Hepatocyte (in vitro differentiated cells): ENCODE measurements at regions not wholly inside any gene's neighbourhood (a gene's known extent, or its start where the extent isn't known, plus 50 kb on each side); places are given as distances from the start of the nearest gene placed in this dataset.

Experiments used
- DNase-seq: peaks from one replicate; pipeline ENCODE4 v3.0.0-alpha.2; 2016; ENCODE audit warnings: low spot score
- H2AFZ ChIP-seq: fragments of 200-600 bp; sonication (generic); 2 replicates; pipeline ENCODE4 v1.6.0; 2016; ENCODE audit warnings: antibody characterized with exemption, mild to moderate bottlenecking
- H3K27ac ChIP-seq: fragments of 200-600 bp; sonication (generic); 2 replicates; pipeline ENCODE4 v1.5.1; 2016; ENCODE audit warnings: mild to moderate bottlenecking
- H3K27me3 ChIP-seq: fragments of 200-600 bp; sonication (generic); 2 replicates; pipeline ENCODE4 v1.6.1; 2016
- H3K36me3 ChIP-seq: fragments of 200-600 bp; sonication (generic); replicated peaks from 2 replicates; pipeline ENCODE4 v1.5.1; 2016; ENCODE audit warnings: low read depth; ENCODE audit not compliant: insufficient read depth
- H3K4me1 ChIP-seq: fragments of 200-600 bp; sonication (generic); 2 replicates; pipeline ENCODE4 v1.5.1; 2016; ENCODE audit warnings: mild to moderate bottlenecking, moderate library complexity; ENCODE audit not compliant: insufficient read depth
- H3K4me2 ChIP-seq: fragments of 200-600 bp; sonication (generic); 2 replicates; pipeline ENCODE4 v1.6.0; 2016
- H3K4me3 ChIP-seq: fragments of 200-600 bp; sonication (generic); 2 replicates; pipeline ENCODE4 v1.5.1; 2016; ENCODE audit warnings: mild to moderate bottlenecking
- H3K79me2 ChIP-seq: fragments of 200-600 bp; sonication (generic); 2 replicates; pipeline ENCODE4 v1.6.0; 2017; ENCODE audit warnings: mild to moderate bottlenecking
- H3K9me2 ChIP-seq: fragments of 200-600 bp; sonication (generic); replicated peaks from 2 replicates; pipeline ENCODE4 v1.6.0; 2017; ENCODE audit warnings: mild to moderate bottlenecking; ENCODE audit not compliant: insufficient read depth
- H3K9me3 ChIP-seq: fragments of 200-600 bp; sonication (generic); 2 replicates; pipeline ENCODE4 v1.5.1; 2016; ENCODE audit warnings: low read depth, mild to moderate bottlenecking
- H4K20me1 ChIP-seq: fragments of 200-600 bp; sonication (generic); 2 replicates; pipeline ENCODE4 v1.6.0; 2016; ENCODE audit warnings: mild to moderate bottlenecking; ENCODE audit not compliant: insufficient read depth, poor library complexity, severe bottlenecking
- CTCF ChIP-seq: fragments of 200-600 bp; sonication (generic); IDR thresholded peaks from 2 replicates; pipeline ENCODE4 v1.5.1; 2016; ENCODE audit warnings: antibody characterized with exemption, mild to moderate bottlenecking; ENCODE audit not compliant: poor library complexity
- EZH2 ChIP-seq: fragments of 200-600 bp; sonication (generic); IDR thresholded peaks from 2 replicates; pipeline ENCODE4 v1.6.1; 2016; ENCODE audit warnings: antibody characterized with exemption, mild to moderate bottlenecking, borderline replicate concordance
- EZH2phosphoT487 ChIP-seq: fragments of 200-600 bp; sonication (generic); IDR thresholded peaks from one replicate; pipeline ENCODE4 v1.6.1; 2018; ENCODE audit warnings: antibody characterized with exemption, mild to moderate bottlenecking, low read depth, moderate library complexity; ENCODE audit not compliant: unreplicated experiment, severe bottlenecking
- WGBS: methylation state at CpG from one replicate; pipeline ENCODE4 v1.1.6; 2016; ENCODE audit warnings: low lambda C conversion rate; ENCODE audit errors: missing lambda C conversion rate; 5-methylcytosine and 5-hydroxymethylcytosine counted together

GRCh38 chr6:44641344-44642031 lies 254.0 kb downstream of the CDC5L start:
- H4K20me1 ChIP-seq = no peaks in the 10 kb centered on the region
- H3K4me2 ChIP-seq = no peak overlapping the region
- no peak overlapping the region for H3K27ac ChIP-seq
- TF ChIP-seq EZH2 (no peak), CTCF (no peak), EZH2phosphoT487 (no peak)
- H3K27me3 ChIP-seq = no peaks in the 10 kb centered on the region
- WGBS = 88% methylated on average over 10 of the region's 10 CpGs
- H3K79me2 ChIP-seq = no peaks in the 10 kb centered on the region
- no peak overlapping the region for H3K4me3 ChIP-seq
- no peaks in the 10 kb centered on the region for H3K9me3 ChIP-seq
- no peaks in the 10 kb centered on the region for H3K9me2 ChIP-seq
- H3K36me3 ChIP-seq = no peaks in the 10 kb centered on the region
- no peak for DNase-seq
- no peaks in the 10 kb centered on the region for H3K4me1 ChIP-seq
- no peak overlapping the region for H2AFZ ChIP-seq

GRCh38 chr6:44642349-44642748 lies 254.8 kb downstream of the CDC5L start:
- Histone ChIP-seq H3K4me2 (no peak overlapping the region), H2AFZ (no peak overlapping the region), H3K4me1 (no peaks in the 10 kb centered on the region), H3K27ac (no peak overlapping the region), H3K36me3 (no peaks in the 10 kb centered on the region), H3K27me3 (no peaks in the 10 kb centered on the region), H3K79me2 (no peaks in the 10 kb centered on the region), H3K9me3 (no peaks in the 10 kb centered on the region), H3K9me2 (no peaks in the 10 kb centered on the region), H4K20me1 (no peaks in the 10 kb centered on the region), H3K4me3 (no peak overlapping the region)
- TF ChIP-seq CTCF (no peak), EZH2phosphoT487 (no peak), EZH2 (no peak)
- no peak for DNase-seq
- 97% methylated on average over 1 of the region's 1 CpG for WGBS

GRCh38 chr6:44642870-44643522 lies 255.5 kb downstream of the CDC5L start:
- H3K9me3 ChIP-seq = no peaks in the 10 kb centered on the region
- TF ChIP-seq CTCF = no peak
- no peak for TF ChIP-seq EZH2phosphoT487
- TF ChIP-seq EZH2 = no peak
- no peak overlapping the region for H2AFZ ChIP-seq
- H3K27me3 ChIP-seq = no peaks in the 10 kb centered on the region
- DNase-seq = no peak
- no peaks in the 10 kb centered on the region for H3K9me2 ChIP-seq
- H3K4me1 ChIP-seq = no peaks in the 10 kb centered on the region
- H3K27ac ChIP-seq = no peak overlapping the region
- H3K36me3 ChIP-seq = no peaks in the 10 kb centered on the region
- H4K20me1 ChIP-seq = no peaks in the 10 kb centered on the region
- no peak overlapping the region for H3K4me3 ChIP-seq
- no peaks in the 10 kb centered on the region for H3K79me2 ChIP-seq
- WGBS = 94% methylated on average over 10 of the region's 10 CpGs
- H3K4me2 ChIP-seq = no peak overlapping the region
